NCI-H1105 (cell line): ENCODE measurements at regions not wholly inside any gene's neighbourhood (a gene's known extent, or its start where the extent isn't known, plus 50 kb on each side); places are given as distances from the start of the nearest gene placed in this dataset.
"Not testable (repeated sequence)": the region's sequence is repeated elsewhere in the genome, so short reads cannot be mapped to it uniquely, and the experiment has no call there.

ENCODE experiments used
- DNase-seq: peaks from one replicate; lab custom pipeline; 2025; lab: John Stamatoyannopoulos, UW

- no peak for DNase-seq
Observed at GRCh38 chr2:34305587-34305986, 706.5 kb upstream of the FAM98A start.

- DNase-seq = no peak
Observed at GRCh38 chr2:34294961-34295360, 695.9 kb upstream of the FAM98A start.

- DNase-seq = no peak
Observed at GRCh38 chr2:34291076-34291475, 692.0 kb upstream of the FAM98A start.

- DNase-seq = no peak
Observed at GRCh38 chr2:34288016-34288415, 688.9 kb upstream of the FAM98A start.

GRCh38 chr2:34280606-34281005 lies 681.5 kb upstream of the FAM98A start:
- DNase-seq = no peak

GRCh38 chr2:34266908-34267697 lies 668.0 kb upstream of the FAM98A start:
- DNase-seq = no peak

GRCh38 chr2:34261701-34262100 lies 662.6 kb upstream of the FAM98A start:
- DNase-seq = no peak

GRCh38 chr2:34254272-34254878 lies 655.3 kb upstream of the FAM98A start:
- DNase-seq = no peak

GRCh38 chr2:34252111-34252510 lies 653.0 kb upstream of the FAM98A start:
- DNase-seq = no peak

GRCh38 chr2:34251578-34251977 lies 652.5 kb upstream of the FAM98A start:
- no peak for DNase-seq

GRCh38 chr2:34244195-34244594 lies 645.1 kb upstream of the FAM98A start:
- no peak for DNase-seq

GRCh38 chr2:34242763-34243123 lies 643.6 kb upstream of the FAM98A start:
- no peak for DNase-seq

- no peak for DNase-seq
Observed at GRCh38 chr2:34241905-34242762, 643.0 kb upstream of the FAM98A start.

GRCh38 chr2:34239511-34239910 lies 640.4 kb upstream of the FAM98A start:
- no peak for DNase-seq

GRCh38 chr2:34234823-34235222 lies 635.7 kb upstream of the FAM98A start:
- DNase-seq = no peak

GRCh38 chr2:34229998-34230397 lies 630.9 kb upstream of the FAM98A start:
- no peak for DNase-seq

GRCh38 chr2:34215174-34215573 lies 616.1 kb upstream of the FAM98A start:
- DNase-seq = no peak

- DNase-seq = not testable (repeated sequence)
Observed at GRCh38 chr2:34210382-34210781, 611.3 kb upstream of the FAM98A start.

GRCh38 chr2:34204560-34204959 lies 605.5 kb upstream of the FAM98A start:
- DNase-seq = no peak

- DNase-seq = no peak
Observed at GRCh38 chr2:34201099-34201498, 602.0 kb upstream of the FAM98A start.

GRCh38 chr2:34199971-34200370 lies 600.9 kb upstream of the FAM98A start:
- DNase-seq = no peak

GRCh38 chr2:34193164-34193563 lies 594.1 kb upstream of the FAM98A start:
- no peak for DNase-seq
